CD4-positive, alpha-beta T cell treated with Interleukin-15 for 4 hours (primary cell): ENCODE measurements at regions not wholly inside any gene's neighbourhood (a gene's known extent, or its start where the extent isn't known, plus 50 kb on each side); places are given as distances from the start of the nearest gene placed in this dataset.
"Not testable (repeated sequence)": the region's sequence is repeated elsewhere in the genome, so short reads cannot be mapped to it uniquely, and the experiment has no call there.

Experiments
- DNase-seq: peaks from one replicate; pipeline ENCODE4 v3.0.0-alpha.2; 2020; ENCODE audit warnings: low spot score

DNA sequence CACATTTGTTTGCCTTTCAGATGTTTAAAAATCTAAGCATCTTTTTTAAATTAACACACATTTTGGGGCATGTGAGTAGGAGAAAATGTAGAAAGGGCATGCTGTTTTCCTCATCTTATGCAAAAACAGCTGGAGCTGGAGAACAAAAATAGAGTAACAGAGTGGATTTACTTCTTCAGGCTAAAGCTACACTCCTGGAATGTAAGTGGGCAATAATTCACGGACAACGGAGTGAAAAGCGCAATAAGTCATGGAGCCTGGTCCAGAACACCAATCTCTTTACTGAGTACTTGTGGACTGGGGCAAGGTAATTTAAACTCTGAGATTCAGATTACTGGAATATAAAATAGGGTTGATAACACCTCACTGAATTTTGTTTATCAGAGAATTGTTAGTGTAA is 1018.8 kb upstream of the HS3ST1 start:
- DNase-seq = no peak

DNA sequence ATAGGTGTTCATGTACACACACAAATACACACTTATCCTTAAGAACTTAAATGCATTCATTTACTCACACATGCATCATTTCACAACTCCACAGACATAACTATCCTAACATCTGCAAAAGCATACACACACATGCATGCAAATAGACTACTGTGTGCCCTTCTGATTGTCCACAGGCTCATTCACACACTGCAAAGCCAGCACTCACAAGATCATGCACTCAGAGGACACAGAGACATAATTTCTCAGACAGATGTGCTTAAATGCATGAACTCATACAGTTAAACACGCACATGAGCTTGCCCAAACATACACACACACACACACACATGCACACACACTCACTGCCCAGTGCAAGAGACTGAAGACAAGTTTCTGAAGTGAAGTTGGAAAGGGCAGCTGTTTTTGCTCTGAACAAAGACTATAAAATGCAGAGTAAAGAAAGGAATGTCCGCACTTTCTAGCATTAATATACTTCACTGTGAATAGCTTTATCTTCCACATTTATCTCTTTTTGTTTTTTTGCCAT is 1018.0 kb upstream of the HS3ST1 start:
- no peak for DNase-seq

DNA sequence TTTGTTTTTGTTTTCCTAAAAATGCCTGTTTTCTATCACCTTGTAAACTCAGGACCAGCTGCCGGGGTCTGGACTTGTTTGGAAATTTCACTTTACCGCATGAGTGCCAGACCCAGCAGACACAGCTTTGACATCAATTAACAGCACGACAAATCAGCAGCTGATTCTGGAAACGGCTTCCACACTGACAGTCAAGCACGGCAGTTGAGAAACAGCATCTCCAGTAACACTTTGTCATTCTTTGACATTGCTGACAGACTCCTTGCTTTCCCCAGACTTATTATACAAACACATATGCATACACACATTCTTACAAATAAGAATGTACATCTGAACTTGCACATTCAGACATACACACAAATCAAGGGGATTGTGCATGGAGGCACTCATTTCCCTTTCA is 1017.6 kb upstream of the HS3ST1 start:
- no peak for DNase-seq

DNA sequence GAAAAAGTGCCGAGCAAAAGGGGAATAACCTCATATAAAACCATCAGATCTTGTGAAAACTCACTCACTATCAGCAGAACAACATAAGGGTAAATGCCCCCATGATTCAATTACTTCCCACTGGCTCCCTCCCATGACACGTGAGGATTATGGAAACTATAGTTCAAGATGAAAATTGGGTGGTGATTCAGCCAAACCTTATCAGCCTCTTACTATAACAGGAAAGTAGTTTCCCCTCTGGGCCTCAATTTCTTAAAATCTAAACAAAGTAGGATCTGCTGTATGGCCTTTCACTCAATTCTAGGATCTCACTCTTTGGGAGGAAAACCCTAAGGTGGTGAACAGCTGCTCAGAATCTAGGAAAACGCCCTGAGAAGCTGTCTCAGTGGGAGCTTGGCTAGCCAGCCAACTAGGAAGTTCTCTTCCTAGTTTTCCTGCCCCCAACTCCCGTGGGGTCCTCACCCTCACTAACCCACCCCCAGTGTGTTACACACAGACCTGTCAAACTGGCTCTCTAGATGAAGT is 1017.1 kb upstream of the HS3ST1 start:
- DNase-seq = no peak

DNA sequence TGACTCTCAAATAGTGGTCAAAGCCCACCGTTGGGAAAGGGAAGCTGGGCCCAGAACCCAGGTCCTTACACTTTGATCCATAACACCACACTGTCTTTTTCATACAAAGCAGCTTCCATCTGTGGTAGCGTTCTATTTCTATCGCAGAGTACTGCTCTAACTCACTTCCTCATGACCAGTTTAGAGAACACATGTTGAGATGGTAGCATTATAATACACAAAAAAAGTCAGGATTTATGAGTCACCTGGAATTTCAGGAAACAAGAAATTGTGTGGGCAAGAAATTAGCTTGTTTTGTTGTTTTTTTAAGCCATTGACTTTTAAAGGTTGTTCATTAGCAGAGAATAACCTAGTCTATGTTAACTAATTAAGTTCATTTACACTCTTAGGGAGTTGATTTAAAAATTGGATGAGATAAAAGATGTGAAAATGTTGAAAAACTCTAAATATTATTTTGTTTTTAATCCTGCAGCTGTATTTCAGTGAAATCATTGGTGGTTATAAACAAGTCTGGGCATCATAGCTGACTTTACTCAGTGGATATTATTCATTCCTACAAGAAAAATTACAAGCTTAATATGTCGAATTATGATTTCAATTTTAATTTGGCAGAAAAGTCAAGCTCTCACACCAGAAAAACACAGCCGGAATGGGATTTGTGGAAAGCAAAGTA is 1011.1 kb upstream of the HS3ST1 start:
- no peak for DNase-seq

DNA sequence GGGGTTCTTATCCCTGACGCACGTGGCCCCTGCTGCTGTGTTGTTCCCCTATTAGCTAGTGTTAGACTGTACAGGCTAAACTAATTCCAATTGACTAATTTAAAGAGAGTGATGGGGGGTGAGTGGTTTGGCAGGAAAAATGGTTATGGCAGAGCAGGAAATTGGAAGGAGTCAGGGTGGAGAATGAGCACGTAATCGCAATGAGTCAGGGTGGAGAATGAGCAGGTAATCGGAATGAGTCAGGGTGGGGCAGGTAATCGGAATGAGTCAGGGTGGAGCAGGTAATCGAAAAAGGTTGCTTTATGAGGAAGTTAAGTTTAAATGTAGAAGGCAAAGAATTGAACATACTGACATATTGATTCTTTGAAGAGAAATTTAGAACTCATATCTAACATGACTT is 1002.6 kb upstream of the HS3ST1 start:
- not testable (repeated sequence) for DNase-seq

DNA sequence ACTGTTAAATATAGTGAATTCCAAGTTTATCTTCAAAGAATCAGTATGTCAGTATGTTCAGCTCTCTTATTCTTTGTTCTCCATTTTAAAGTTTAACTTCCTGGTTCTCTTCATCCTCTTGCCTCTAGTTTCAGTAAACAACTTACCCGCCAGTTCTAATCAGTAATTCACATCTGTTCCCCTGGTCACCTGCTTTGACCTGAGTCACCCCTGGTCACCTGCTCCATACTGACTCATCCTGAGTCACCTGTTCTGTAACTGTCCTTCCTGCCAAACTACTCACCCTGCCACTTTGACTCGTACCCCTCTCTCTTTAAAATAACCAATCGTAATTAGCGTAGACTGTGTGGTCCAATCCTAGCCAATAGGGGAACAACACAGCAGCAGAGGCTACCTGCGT is 992.7 kb upstream of the HS3ST1 start:
- no peak for DNase-seq

DNA sequence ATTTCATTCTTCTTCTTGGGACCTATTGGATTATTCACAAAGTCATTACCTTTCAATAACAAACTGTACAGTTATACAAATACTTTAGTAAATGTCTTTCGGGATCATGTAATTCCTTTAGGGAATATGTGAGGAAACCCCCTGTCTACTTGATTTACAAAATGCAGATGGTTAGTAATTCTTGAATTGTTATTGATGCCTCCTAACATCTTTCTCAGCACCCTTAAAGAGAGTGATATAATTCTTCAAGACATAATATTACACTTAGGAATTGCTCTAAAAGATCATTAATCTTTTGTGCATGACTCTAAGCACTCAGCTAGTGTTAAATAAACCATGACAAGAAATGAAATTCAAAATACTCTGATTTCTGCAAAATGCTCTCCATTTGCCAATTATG is 988.1 kb upstream of the HS3ST1 start:
- no peak for DNase-seq

DNA sequence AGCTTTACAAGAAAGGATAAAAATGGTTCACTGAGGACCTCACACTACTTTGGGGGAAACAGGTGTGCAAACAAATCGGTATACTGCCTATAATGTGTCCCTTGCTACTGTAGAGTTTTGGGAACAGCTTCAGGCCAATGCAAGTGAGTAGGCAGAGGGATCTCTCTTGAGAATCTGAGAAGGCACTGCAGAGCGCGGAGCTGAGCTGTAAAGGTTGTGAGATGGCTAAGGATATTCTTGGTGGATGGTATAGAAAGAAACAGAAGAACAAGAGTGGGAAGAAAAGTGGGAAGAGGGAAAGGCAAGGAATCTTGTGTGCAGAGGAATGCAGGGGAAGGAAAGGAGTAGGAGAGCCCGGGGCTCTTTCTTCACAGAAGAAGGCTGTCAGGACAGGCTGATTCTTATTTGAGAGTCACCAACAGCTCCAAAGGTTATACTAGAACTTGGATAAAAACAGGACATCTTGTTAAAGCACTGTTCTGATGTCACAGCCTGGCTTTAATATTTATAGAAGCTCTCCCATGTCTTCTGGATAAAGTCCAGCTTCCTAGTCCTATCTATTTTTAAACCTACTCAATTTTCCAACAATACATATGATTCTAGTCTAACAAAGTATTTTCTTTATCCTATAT is 985.6 kb upstream of the HS3ST1 start:
- DNase-seq = no peak

DNA sequence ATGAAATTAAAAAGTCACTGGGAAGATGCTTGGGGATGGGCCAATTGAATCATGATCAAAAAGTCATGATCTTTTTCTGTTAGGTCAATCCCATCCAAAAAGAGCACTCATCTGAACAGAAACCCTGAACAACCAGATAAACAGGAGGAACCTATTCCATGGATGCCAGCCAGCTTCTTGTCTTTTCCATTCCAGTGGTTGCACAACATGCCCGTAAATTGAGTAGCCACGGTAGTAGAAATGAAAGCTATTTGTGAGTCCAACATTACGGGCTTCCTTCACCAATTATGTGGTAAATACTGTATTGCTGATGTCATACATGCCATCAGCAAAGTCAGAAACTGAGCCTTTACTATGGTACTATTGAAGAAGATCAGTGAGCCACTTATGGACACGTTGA is 982.4 kb upstream of the HS3ST1 start:
- DNase-seq = no peak

DNA sequence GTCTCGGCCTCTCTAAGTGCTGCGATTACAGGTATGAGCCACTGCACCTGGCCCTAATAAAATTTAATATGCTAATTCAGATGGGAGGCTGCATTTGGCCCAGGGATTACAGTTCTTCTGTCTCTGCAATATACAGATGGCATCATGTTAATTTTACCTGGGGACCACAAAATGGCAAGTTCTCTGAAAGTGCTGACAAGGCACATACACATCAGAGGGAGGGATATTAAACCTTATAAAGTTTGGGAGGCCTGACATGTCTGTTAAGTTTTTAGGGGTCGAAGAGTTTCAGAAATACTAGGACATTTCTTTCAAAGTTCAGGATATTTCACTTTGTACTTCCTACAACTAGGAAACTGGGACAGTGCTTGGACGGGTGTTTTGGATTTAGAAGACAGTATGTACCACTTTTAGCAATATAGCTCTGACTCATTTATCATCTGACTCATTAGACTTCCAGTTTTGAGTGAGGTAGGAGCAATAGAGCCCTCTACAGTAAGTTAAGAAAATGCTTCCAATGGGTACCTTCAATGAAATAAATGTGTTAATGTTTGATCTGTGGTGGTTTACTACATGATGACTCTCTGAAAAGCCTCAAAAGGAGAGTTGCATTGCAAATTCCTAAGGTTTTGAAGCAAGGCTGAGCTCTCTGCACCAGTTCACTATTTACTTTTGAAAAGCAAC is 981.0 kb upstream of the HS3ST1 start:
- no peak for DNase-seq

DNA sequence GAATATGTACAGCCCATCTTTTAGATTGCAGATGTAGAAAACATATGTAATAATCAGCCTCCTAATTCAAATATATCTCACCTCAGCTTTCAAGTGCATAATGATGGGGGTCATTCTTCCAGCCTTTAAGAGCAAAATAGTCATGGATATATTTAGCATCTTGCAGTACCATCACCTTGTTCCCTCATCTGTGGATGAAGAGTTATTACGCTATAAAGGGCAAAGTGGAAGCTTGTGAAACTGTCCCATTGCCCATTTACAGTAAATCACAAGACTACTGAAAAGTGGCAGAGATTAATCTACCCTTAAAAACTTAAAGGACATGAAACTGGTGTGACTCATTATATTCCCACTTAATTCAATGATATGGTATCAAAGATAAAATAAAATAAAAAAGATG is 979.7 kb upstream of the HS3ST1 start:
- no peak for DNase-seq

DNA sequence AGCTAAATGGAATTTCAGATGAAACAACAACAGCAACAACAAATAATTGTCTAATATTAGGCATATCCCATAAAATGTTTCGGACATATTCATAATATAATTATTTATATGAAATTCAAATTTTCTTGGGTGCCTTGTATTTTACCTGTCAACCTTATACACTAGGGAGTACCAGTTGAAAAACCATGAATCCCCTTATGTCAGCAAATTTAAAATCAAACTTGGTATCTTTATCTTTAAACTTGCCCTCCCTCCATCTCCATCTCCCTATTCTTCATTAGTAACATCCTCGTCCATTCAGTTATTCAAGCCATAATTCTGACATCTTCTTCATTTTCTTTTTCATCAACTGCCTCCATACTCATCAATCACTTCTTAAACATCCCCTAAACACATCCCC is 974.5 kb upstream of the HS3ST1 start:
- DNase-seq = no peak

DNA sequence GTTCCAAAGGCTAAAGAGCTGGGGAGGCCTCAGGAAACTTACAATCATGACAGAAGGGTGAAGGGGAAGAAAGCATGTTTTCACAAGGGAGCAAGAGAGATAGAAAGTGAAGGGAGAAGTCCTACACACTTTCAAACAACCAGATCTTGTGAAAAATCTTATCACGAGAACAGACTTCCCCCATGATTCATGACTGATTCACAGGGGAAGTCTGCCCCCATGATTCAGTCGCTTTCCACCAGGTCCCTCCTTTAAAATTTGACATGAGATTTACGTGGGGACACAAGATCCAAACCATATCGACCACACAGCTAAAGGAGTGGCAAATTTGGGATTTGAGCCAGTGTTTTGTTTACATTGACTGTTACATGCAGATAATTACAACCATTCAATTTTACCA is 971.1 kb upstream of the HS3ST1 start:
- DNase-seq = no peak

DNA sequence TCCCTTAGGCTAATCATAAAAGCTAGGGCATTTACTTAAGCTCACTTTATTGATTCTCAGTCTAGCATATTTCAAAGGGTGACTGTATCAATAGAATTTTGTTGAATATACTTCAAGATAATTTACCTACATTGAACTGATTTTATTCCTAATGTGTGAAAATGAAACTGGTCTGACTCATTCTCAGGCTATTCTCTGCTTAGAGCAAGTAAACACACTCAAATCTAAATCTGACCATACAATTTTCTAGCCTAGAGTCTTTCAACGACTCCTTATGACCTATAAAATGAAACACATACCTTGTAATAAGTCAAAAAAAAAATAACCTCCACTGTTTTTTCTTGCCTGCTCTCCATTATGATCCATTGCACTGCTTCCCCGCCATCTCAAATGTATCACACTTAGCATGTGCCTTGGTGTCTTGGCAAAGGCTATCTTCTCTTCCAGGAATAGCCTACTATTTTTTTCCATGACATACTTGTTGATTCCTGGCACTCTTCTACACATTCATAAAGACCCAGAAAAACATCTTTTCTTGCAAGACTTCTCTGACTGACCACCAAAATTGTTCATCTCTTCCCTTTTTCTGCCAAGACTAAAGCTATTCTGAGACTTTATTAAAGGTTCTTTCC is 965.1 kb upstream of the HS3ST1 start:
- DNase-seq = no peak

DNA sequence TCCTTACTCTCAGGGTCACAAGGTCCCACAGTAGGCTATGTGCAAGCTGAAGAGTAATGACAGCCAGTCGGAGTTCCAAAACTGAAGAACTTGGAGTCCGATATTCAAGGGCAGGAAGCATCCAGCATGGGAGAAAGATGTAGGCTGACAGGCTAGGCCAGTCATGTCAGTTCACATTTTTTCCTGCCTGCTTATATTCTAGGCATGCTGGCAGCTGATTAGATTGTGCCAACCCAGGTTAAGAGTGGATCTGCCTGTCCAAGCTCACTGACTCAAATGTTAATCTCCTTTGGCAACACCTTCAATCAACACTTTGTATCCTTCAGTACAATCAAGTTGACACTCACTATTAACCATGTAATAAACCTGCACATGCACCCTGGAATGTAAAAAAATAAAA is 960.9 kb upstream of the HS3ST1 start:
- no peak for DNase-seq

DNA sequence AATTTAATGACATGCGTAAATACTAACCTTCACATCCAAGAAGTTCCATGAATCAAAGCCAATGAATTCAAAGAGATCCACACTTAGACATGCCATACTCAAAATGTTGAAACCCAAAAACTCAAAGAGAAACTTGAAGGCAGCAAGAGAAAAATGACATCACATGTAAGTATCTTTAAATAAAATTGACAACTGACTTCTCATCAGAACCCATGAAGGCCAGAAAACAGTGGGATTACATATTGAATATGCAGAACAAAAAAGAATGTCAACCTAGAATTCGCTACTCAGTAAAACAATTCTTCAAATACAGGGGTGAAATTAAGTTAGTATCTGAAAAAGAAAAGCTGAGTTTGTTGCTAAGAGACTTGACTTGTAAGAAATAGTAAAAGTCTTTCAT is 953.9 kb upstream of the HS3ST1 start:
- DNase-seq = no peak

DNA sequence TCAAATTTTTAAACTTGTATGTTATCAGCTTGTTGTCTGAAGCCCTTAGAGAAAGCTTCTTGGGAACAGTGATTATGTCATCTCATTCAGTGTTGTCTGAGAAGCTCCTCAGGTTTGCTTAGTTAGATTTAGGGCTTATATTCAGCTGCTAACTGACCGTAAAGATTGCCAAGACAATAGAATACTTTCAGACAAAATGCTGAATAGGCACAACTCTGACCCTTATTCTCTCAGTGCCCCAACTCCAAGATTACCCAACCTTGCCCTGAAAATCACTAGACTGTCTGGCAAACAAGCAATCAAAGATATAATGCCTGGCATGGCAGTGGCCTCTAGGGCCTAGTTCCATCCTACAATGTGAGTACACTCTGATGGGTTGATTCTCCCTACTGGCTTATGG is 950.5 kb upstream of the HS3ST1 start:
- no peak for DNase-seq

DNA sequence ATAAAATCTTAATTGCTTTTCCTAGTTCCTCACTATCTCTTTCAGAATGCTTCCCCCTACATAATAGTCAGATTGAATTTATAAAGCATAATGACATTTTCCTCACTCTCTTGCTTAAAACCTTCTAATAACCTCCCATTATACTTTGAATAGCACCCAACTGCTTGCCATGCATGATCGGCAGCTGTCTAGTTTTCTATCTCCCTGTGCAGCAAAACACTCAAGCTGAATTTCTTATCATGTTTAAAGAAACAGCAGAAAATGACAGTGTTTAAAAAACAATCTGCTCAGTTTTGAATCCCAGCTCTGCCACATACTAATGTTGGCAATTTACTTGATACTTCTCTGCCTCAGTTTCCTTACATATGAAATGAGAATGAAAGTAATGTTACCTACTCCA is 947.1 kb upstream of the HS3ST1 start:
- DNase-seq = no peak

DNA sequence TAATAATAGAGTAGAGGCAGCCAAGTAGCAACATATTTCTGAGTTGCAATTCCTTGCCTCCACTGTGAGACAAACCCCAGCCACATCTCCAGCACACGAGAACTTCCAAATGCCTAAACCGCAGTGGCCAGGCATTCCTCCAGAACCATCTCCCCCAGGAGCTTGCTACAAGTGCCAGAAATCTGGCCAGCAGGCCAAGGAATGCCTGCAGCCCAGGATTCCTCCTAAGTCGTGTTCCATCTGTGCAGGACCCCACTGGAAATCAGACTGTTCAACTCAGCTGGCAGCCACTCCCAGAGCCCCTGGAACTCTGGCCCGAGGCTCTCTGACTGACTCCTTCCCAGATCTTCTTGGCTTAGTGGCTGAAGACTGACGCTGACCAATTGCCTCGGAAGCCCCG is 937.2 kb upstream of the HS3ST1 start:
- DNase-seq = not testable (repeated sequence)

DNA sequence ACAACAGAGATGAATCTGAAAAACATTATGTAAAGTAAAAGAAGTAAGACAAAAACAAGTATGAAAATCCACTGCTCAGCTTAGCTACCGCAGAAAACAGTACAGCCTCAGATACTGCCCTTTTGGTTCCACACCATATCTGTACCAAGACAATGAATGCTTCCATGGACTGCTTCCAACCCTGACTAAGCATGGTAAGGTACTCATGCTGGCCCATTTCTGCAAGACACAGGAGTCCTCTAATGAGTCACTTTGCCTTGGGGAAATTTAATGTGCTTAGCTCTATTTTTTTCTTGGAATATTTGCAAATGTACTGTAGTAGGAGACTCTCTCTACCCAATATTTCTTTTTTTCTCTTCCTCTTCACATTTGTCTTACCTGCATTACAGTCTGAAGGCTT is 931.7 kb upstream of the HS3ST1 start:
- no peak for DNase-seq

DNA sequence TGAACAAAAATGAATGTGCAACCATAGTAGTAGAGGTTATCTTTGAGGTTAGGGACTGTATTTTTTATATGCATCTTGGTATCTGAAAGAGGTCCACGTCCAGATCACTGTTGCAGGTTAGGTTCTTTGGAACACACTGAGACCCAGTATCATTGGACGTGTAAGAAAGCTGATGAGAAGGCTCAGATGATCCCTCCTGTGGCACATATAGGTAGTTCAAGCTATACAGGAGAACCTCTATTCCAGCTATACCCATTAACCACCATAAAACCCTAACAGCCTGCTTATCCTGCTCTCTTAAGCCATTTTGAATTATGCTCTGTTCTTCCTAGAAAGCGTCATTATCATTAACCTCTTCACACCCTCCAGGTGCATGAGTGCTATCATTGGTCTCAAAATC is 930.7 kb upstream of the HS3ST1 start:
- no peak for DNase-seq

DNA sequence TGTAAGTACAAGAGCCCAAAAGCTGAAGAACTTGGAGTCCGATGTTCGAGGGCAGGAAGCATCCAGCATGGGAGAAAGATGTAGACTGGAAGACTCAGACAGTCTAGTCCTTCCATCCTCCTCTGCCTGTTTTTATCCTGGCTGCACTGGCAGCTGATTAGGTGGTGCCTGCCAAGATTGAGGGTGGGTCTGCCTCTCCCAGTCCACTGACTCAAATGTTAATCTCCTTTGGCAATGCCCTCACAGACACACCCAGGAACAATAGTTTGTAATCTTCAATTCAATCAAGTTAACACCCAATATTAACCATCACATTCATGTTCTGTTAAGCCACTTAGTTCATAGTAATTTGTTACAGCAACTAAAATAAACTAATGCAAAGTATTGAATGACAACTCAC is 904.4 kb upstream of the HS3ST1 start:
- DNase-seq = not testable (repeated sequence)
